ENCODE measurements at regions not wholly inside any gene's neighbourhood (a gene's known extent, or its start where the extent isn't known, plus 50 kb on each side); places are given as distances from the start of the nearest gene placed in this dataset.

- no peak for DNase-seq
Measured at GRCh38 chr6:141669141-141669540, 463.6 kb upstream of the GJE1 start.

- DNase-seq = no peak
Measured at GRCh38 chr6:141667580-141668309, 465.0 kb upstream of the GJE1 start.

- DNase-seq = no peak
Measured at GRCh38 chr6:141666187-141666586, 466.5 kb upstream of the GJE1 start.

GRCh38 chr6:141664744-141665143 is 468.0 kb upstream of the GJE1 start:
- no peak for DNase-seq

GRCh38 chr6:141659582-141659981 is 473.1 kb upstream of the GJE1 start:
- no peak for DNase-seq

GRCh38 chr6:141658696-141659095 is 474.0 kb upstream of the GJE1 start:
- DNase-seq = no peak

- DNase-seq = no peak
Measured at GRCh38 chr6:141657812-141658211, 474.9 kb upstream of the GJE1 start.

GRCh38 chr6:141653590-141653989 is 479.1 kb upstream of the GJE1 start:
- DNase-seq = no peak

GRCh38 chr6:141641951-141642350 is 490.8 kb upstream of the GJE1 start:
- no peak for DNase-seq

GRCh38 chr6:141641406-141641805 is 491.3 kb upstream of the GJE1 start:
- DNase-seq = no peak

- no peak for DNase-seq
Measured at GRCh38 chr6:141635621-141636020, 497.1 kb upstream of the GJE1 start.

GRCh38 chr6:141634269-141634668 is 498.5 kb upstream of the GJE1 start:
- no peak for DNase-seq

- no peak for DNase-seq
Measured at GRCh38 chr6:141624301-141624700, 508.4 kb upstream of the GJE1 start.

- no peak for DNase-seq
Measured at GRCh38 chr6:141618180-141618581, 514.5 kb upstream of the GJE1 start.

GRCh38 chr6:141610741-141611140 is 522.0 kb upstream of the GJE1 start:
- DNase-seq = no peak

GRCh38 chr6:141607956-141608355 is 524.8 kb upstream of the GJE1 start:
- DNase-seq = no peak

GRCh38 chr6:141598487-141598886 is 534.2 kb upstream of the GJE1 start:
- no peak for DNase-seq

- DNase-seq = no peak
Measured at GRCh38 chr6:141594874-141595273, 537.9 kb upstream of the GJE1 start.

GRCh38 chr6:141593311-141593710 is 539.4 kb upstream of the GJE1 start:
- no peak for DNase-seq

GRCh38 chr6:141587482-141588266 is 545.1 kb upstream of the GJE1 start:
- DNase-seq = no peak

- DNase-seq = no peak
Measured at GRCh38 chr6:141580988-141581552, 551.7 kb upstream of the GJE1 start.

- no peak for DNase-seq
Measured at GRCh38 chr6:141580131-141580530, 552.6 kb upstream of the GJE1 start.

GRCh38 chr6:141576751-141577150 is 556.0 kb upstream of the GJE1 start:
- no peak for DNase-seq

Data from NCI-H510A treated with DMSO at 0.1 percent for 48 hours (cell line).